GM12878 (cell line): ENCODE measurements at regions not wholly inside any gene's neighbourhood (a gene's known extent, or its start where the extent isn't known, plus 50 kb on each side); places are given as distances from the start of the nearest gene placed in this dataset.

Experiments used
- ATAC-seq: fragments of 200-7000 bp; cut with Tn5 transposase; 3 replicates; pipeline ENCODE4 v1.9.1; 2020; ENCODE audit warnings: mild to moderate bottlenecking, moderate library complexity
- BruUV-seq: library from RNA; stranded (reverse); fragments of 400-500 nt; replicated peaks from 2 replicates; lab custom pipeline; 2021; lab: Mats Ljungman, UMichigan
- CTCF ChIA-PET: fragments of 300-600 bp; sonication (Branson Sonifier 250); formaldehyde crosslinking; extraction: SDS; loops from one replicate; lab custom pipeline; 2021; ENCODE audit warnings: inconsistent platforms; lab: Yijun Ruan, JAX
- POLR2A ChIA-PET: fragments of 350-600 bp; formaldehyde crosslinking; extraction: SDS; loops from one replicate; lab custom pipeline; 2021; ENCODE audit warnings: inconsistent platforms; lab: Charles Lee
- RAD21 ChIA-PET: fragments of 300-600 bp; sonication (Branson Sonifier 250); formaldehyde crosslinking; loops from one replicate; lab custom pipeline; 2023; ENCODE audit warnings: antibody characterized with exemption; ENCODE audit not compliant: unreplicated experiment; lab: Charles Lee
- SMC1A ChIA-PET: fragments of 300-600 bp; sonication (Branson Sonifier 250); formaldehyde crosslinking; loops from one replicate; lab custom pipeline; 2023; ENCODE audit not compliant: unreplicated experiment, uncharacterized antibody; lab: Charles Lee
- DNase-seq: peaks from one replicate; pipeline ENCODE4 v3.0.0-alpha.2; 2011; ENCODE audit warnings: low read depth, low spot score
- FAIRE-seq: peaks from 3 replicates; lab custom pipeline; 2011; peaks lifted over from hg19 to GRCh38; lab: Jason Lieb, UNC
- H2AFZ ChIP-seq: 2 replicates; pipeline ENCODE4 v1.6.0; 2011; ENCODE audit warnings: low read depth, low read length, control low read depth; ENCODE audit not compliant: control insufficient read depth
- H3K27ac ChIP-seq: 2 replicates; pipeline ENCODE4 v1.5.1; 2011; ENCODE audit warnings: control low read depth; ENCODE audit not compliant: control insufficient read depth, insufficient read depth
- H3K27me3 ChIP-seq, 2 experiments: replicated peaks in 1 of 2; 2 replicates each; pipeline versions ENCODE4 v1.6.0 to v1.6.1; 2011; ENCODE audit warnings: low read length in 1 of 2; ENCODE audit not compliant: control insufficient read depth in 2 of 2, insufficient read depth in 2 of 2
- H3K36me3 ChIP-seq, 2 experiments: 2 replicates each; pipeline ENCODE4 v1.5.1; 2011; ENCODE audit warnings: low read length in 1 of 2; ENCODE audit not compliant: control insufficient read depth in 2 of 2, insufficient read depth in 2 of 2
- H3K4me1 ChIP-seq: 2 replicates; pipeline ENCODE4 v1.6.1; 2011; ENCODE audit warnings: mild to moderate bottlenecking, low read length, moderate library complexity, mixed read lengths; ENCODE audit not compliant: control insufficient read depth, insufficient read depth
- H3K4me2 ChIP-seq: 2 replicates; pipeline ENCODE4 v1.6.0; 2011; ENCODE audit warnings: control low read depth; ENCODE audit not compliant: control insufficient read depth, insufficient read depth
- H3K4me3 ChIP-seq: fragments of 200-600 bp; sonication (generic); 2 replicates; pipeline ENCODE4 v1.5.1; 2016
- H3K79me2 ChIP-seq: 2 replicates; pipeline ENCODE4 v1.6.0; 2011; ENCODE audit warnings: low read length; ENCODE audit not compliant: control insufficient read depth, insufficient read depth
- H3K9ac ChIP-seq: 2 replicates; pipeline ENCODE4 v1.8.0; 2011; ENCODE audit warnings: low read length, control low read depth, mixed read lengths; ENCODE audit not compliant: control insufficient read depth, insufficient read depth
- H3K9me3 ChIP-seq: replicated peaks from 3 replicates; pipeline ENCODE4 v1.5.1; 2011; ENCODE audit warnings: mild to moderate bottlenecking, low read length; ENCODE audit not compliant: control insufficient read depth, insufficient read depth
- H4K20me1 ChIP-seq: 2 replicates; pipeline ENCODE4 v1.6.0; 2011; ENCODE audit not compliant: control insufficient read depth, insufficient read depth
- ATF7 ChIP-seq: fragments of 450-650 bp; IDR thresholded peaks from 2 replicates; pipeline ENCODE4 v1.6.1; 2016; ENCODE audit warnings: low read depth, mild to moderate bottlenecking
- EP300 ChIP-seq, 2 experiments: fragments of 150-350 bp in 1 of 2; IDR thresholded peaks; 2 replicates each; pipeline ENCODE4 v1.6.1; 2011 to 2012; ENCODE audit warnings: low read depth in 2 of 2, low read length in 2 of 2, borderline replicate concordance in 1 of 2, improper control_type of control experiment in 1 of 2, inconsistent platforms in 1 of 2; ENCODE audit not compliant: control insufficient read depth in 1 of 2
- ETV6 ChIP-seq, 2 experiments: fragments of 450-650 bp in 1 of 2; IDR thresholded peaks in 1 of 2; conservative IDR thresholded peaks in 1 of 2; 2 replicates each; pipeline ENCODE4 v1.6.1; 2014; ENCODE audit warnings: antibody characterized with exemption in 1 of 2, borderline replicate concordance in 1 of 2, low read depth in 1 of 2, mild to moderate bottlenecking in 1 of 2, moderate library complexity in 1 of 2
- MEF2A ChIP-seq: IDR thresholded peaks from 2 replicates; pipeline ENCODE4 v1.6.1; 2011; ENCODE audit warnings: low read depth, mild to moderate bottlenecking, low read length, moderate library complexity; ENCODE audit not compliant: insufficient read depth
- MLLT1 ChIP-seq: fragments of 450-650 bp; IDR thresholded peaks from 2 replicates; pipeline ENCODE4 v1.6.1; 2016; ENCODE audit warnings: mild to moderate bottlenecking
- NFYB ChIP-seq: IDR thresholded peaks from 2 replicates; pipeline ENCODE4 v1.6.1; 2011; ENCODE audit warnings: low read depth, mild to moderate bottlenecking, low read length, improper control_type of control experiment, moderate library complexity; ENCODE audit not compliant: insufficient read depth
- SIX5 ChIP-seq: IDR thresholded peaks from 2 replicates; pipeline ENCODE4 v1.6.1; 2011; ENCODE audit warnings: mild to moderate bottlenecking, low read depth, low read length, moderate library complexity; ENCODE audit not compliant: severe bottlenecking
- SRF ChIP-seq, 2 experiments: IDR thresholded peaks; 2 replicates each; pipeline ENCODE4 v1.6.1; 2011; ENCODE audit warnings: low read depth in 2 of 2, low read length in 2 of 2, mild to moderate bottlenecking in 1 of 2, moderate library complexity in 1 of 2
- ZBTB33 ChIP-seq: fragments of 450-650 bp; IDR thresholded peaks from 2 replicates; pipeline ENCODE4 v1.6.1; 2017; ENCODE audit warnings: mild to moderate bottlenecking
- WGBS: methylation state at CpG from one replicate; pipeline ENCODE4 v1.1.6; 2016; ENCODE audit warnings: low lambda C conversion rate; ENCODE audit not compliant: insufficient replicate concordance, insufficient coverage; ENCODE audit errors: missing lambda C conversion rate; 5-methylcytosine and 5-hydroxymethylcytosine counted together
- in situ Hi-C: fragments of 300-500 bp; cut with MboI; formaldehyde crosslinking; loops from 9 replicates; pipeline ENCODE4 v1.14.3; 2018; ENCODE audit warnings: mixed read lengths
- intact Hi-C: fragments of 100-400 bp; cut with micrococcal nuclease; formaldehyde crosslinking; loops from one replicate; pipeline ENCODE4 v1.14.2; 2022; ENCODE audit not compliant: unreplicated experiment

GRCh38 chr3:106241593-106241992, 372.8 kb upstream of the CBLB start:
- Histone ChIP-seq H3K4me2 (no peak overlapping the region), H3K4me1 (peaks cover 6% of the 10 kb centered on the region; the same call in 1 of the 2 replicates), H4K20me1 (no peaks in the 10 kb centered on the region), H3K27me3 (no peaks in the 10 kb centered on the region), H3K4me3 (no peak overlapping the region), H2AFZ (no peak overlapping the region), H3K36me3 (no peaks in the 10 kb centered on the region; a peak in 1 of 4 replicates), H3K27ac (no peak overlapping the region), H3K79me2 (no peaks in the 10 kb centered on the region), H3K9ac (no peak overlapping the region), H3K9me3 (peaks cover 7% of the 10 kb centered on the region)
- FAIRE-seq (no peak), DNase-seq (no peak), ATAC-seq (no peak)
- ChIA-PET CTCF (no interaction called here), RAD21 (interaction anchor here (0.6 kb wide), 1 partner anchor 435 kb away, joined by 3 read pairs; no protein-coding TSS in a partner anchor), SMC1A (interaction anchor here (0.6 to 0.7 kb wide), 2 partner anchors 57 to 857 kb away, joined by 3 read pairs; no protein-coding TSS in a partner anchor), POLR2A (no interaction called here)
- in situ Hi-C loops, result no loop called here
- BruUV-seq, result no TSS peak
- WGBS, result 96% methylated on average over 2 of the region's 2 CpGs
- intact Hi-C loops, result no loop called here
- TF ChIP-seq SRF (IDR thresholded peaks at IDR 0.05; ENCODE audit: low read depth in 2 of 2, low read length in 2 of 2), result no peak
- TF ChIP-seq ETV6 (conservative IDR thresholded peaks at IDR 0.05 in 1 of 2, IDR thresholded peaks at IDR 0.05 in 1 of 2; ENCODE audit: borderline replicate concordance in 1 of 2, low read depth in 1 of 2), result no peak
- no peak for TF ChIP-seq NFYB
- no peak for TF ChIP-seq SIX5
- no peak for TF ChIP-seq MEF2A
- TF ChIP-seq ATF7, result no peak
- TF ChIP-seq MLLT1, result no peak
- no peak for TF ChIP-seq ZBTB33
- TF ChIP-seq EP300 (IDR thresholded peaks at IDR 0.05; ENCODE audit: borderline replicate concordance in 1 of 2, control insufficient read depth in 1 of 2, low read depth in 2 of 2, low read length in 2 of 2), result no peak
